ENCODE measurements at regions not wholly inside any gene's neighbourhood (a gene's known extent, or its start where the extent isn't known, plus 50 kb on each side); places are given as distances from the start of the nearest gene placed in this dataset.

DNA sequence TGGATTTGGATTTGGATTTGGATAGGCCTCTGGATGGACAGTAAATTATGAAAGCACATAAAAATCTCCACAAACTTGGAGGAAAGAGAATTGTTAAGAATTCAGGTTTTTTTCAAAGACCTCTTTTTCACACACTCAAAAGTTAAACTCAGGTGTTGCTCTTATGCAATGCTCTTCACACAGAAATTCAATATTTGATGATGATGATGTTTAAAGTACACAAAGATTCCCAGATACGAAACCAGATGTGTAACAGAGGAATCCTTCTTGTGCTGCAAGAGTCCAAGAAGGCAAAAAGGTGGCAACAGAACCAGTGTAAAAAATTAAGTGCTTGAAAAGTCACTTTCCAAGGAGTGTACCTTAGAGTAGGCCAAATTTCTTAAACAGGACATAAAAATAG is 75.8 kb upstream of the SPATS2L start:
- 77 to 87% methylated on average over 1 of the region's 1 CpG for WGBS, 2 donors
- intact Hi-C loops (cut with DNase I) = no loop called here
- TF ChIP-seq EP300 (IDR thresholded peaks at IDR 0.05) = no peak
- TF ChIP-seq POLR2AphosphoS5 (IDR thresholded peaks at IDR 0.05) = no peak
- TF ChIP-seq, protein P1, sequence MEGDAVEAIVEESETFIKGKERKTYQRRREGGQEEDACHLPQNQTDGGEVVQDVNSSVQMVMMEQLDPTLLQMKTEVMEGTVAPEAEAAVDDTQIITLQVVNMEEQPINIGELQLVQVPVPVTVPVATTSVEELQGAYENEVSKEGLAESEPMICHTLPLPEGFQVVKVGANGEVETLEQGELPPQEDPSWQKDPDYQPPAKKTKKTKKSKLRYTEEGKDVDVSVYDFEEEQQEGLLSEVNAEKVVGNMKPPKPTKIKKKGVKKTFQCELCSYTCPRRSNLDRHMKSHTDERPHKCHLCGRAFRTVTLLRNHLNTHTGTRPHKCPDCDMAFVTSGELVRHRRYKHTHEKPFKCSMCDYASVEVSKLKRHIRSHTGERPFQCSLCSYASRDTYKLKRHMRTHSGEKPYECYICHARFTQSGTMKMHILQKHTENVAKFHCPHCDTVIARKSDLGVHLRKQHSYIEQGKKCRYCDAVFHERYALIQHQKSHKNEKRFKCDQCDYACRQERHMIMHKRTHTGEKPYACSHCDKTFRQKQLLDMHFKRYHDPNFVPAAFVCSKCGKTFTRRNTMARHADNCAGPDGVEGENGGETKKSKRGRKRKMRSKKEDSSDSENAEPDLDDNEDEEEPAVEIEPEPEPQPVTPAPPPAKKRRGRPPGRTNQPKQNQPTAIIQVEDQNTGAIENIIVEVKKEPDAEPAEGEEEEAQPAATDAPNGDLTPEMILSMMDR (IDR thresholded peaks at IDR 0.05) = no peak
- TF ChIP-seq POLR2A (IDR thresholded peaks at IDR 0.05) = no peak
- Histone ChIP-seq H3K4me3 (no peak overlapping the region), H3K9me3 (no peaks in the 10 kb centered on the region), H3K27ac (no peak overlapping the region), H3K36me3 (no peaks in the 10 kb centered on the region), H3K4me1 (peaks cover 0 to 11% (median 0%) of the 10 kb centered on the region in 4 donors), H3K27me3 (no peaks in the 10 kb centered on the region)
- no peak for DNase-seq

- H3K4me3 ChIP-seq = no peak overlapping the region
- no peak for TF ChIP-seq POLR2AphosphoS5 (IDR thresholded peaks at IDR 0.05)
- TF ChIP-seq EP300 (IDR thresholded peaks at IDR 0.05) = no peak
- no peak for TF ChIP-seq POLR2A (IDR thresholded peaks at IDR 0.05)
- TF ChIP-seq, protein P1 (IDR thresholded peaks at IDR 0.05) = no peak
- no peaks in the 10 kb centered on the region for H3K9me3 ChIP-seq
- WGBS, 2 donors = 92 to 96% methylated on average over 1 of the region's 1 CpG
- DNase-seq = no peak
- H3K27me3 ChIP-seq = no peaks in the 10 kb centered on the region
- intact Hi-C loops (cut with DNase I) = no loop called here
- H3K36me3 ChIP-seq = no peaks in the 10 kb centered on the region
- H3K4me1 ChIP-seq = no peaks in the 10 kb centered on the region
- no peak overlapping the region for H3K27ac ChIP-seq
Observed at GRCh38 chr2:200235533-200235932, 71.0 kb upstream of the SPATS2L start.

GRCh38 chr2:200239216-200239615 is 67.3 kb upstream of the SPATS2L start:
- Histone ChIP-seq H3K27me3 (no peaks in the 10 kb centered on the region), H3K9me3 (no peaks in the 10 kb centered on the region), H3K27ac (no peak overlapping the region), H3K4me1 (no peaks in the 10 kb centered on the region), H3K4me3 (no peak overlapping the region), H3K36me3 (no peaks in the 10 kb centered on the region)
- 59 to 77% methylated on average over 2 of the region's 2 CpGs for WGBS, 2 donors
- intact Hi-C loops (cut with DNase I) = no loop called here
- DNase-seq = no peak
- TF ChIP-seq, protein P1 (IDR thresholded peaks at IDR 0.05) = no peak
- TF ChIP-seq POLR2AphosphoS5 (IDR thresholded peaks at IDR 0.05) (no peak), POLR2A (IDR thresholded peaks at IDR 0.05) (no peak), EP300 (IDR thresholded peaks at IDR 0.05) (no peak)

GRCh38 chr2:200242570-200242969 is 63.9 kb upstream of the SPATS2L start:
- intact Hi-C loops (cut with DNase I) = no loop called here
- H3K4me3 ChIP-seq = no peak overlapping the region
- no peaks in the 10 kb centered on the region for H3K4me1 ChIP-seq
- H3K9me3 ChIP-seq = no peaks in the 10 kb centered on the region
- no peak overlapping the region for H3K27ac ChIP-seq
- DNase-seq = no peak
- TF ChIP-seq EP300 (IDR thresholded peaks at IDR 0.05) = no peak
- TF ChIP-seq POLR2AphosphoS5 (IDR thresholded peaks at IDR 0.05) = no peak
- TF ChIP-seq, protein P1 (IDR thresholded peaks at IDR 0.05) = no peak
- TF ChIP-seq POLR2A (IDR thresholded peaks at IDR 0.05) = no peak
- no peaks in the 10 kb centered on the region for H3K27me3 ChIP-seq
- 70 to 77% methylated on average over 4 of the region's 4 CpGs for WGBS, 2 donors
- no peaks in the 10 kb centered on the region for H3K36me3 ChIP-seq

DNA sequence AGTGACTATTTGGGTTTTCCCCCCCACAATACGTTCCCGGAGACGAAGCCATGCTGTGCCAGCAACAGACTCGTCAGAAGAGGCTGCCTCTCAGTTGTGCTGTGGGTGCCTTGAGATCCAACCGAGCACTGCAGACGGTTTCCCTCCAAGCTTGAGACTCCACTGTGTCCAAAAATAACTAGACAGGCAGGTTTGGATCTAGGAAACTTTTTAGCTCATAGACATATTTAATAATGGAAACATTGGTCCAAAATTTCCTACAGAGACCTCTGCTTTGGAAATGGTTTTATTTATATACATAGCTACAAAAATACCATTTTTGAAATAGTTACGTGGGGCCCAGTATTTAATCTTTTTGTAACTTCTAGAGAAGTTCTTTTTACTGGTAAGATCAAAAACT is 63.1 kb upstream of the SPATS2L start:
- H3K27ac ChIP-seq = no peak overlapping the region
- DNase-seq = no peak
- no peaks in the 10 kb centered on the region for H3K36me3 ChIP-seq
- no peak for TF ChIP-seq EP300 (IDR thresholded peaks at IDR 0.05)
- TF ChIP-seq, protein P1 (IDR thresholded peaks at IDR 0.05) = no peak
- no peak for TF ChIP-seq POLR2A (IDR thresholded peaks at IDR 0.05)
- TF ChIP-seq POLR2AphosphoS5 (IDR thresholded peaks at IDR 0.05) = no peak
- no peaks in the 10 kb centered on the region for H3K9me3 ChIP-seq
- H3K4me1 ChIP-seq = no peaks in the 10 kb centered on the region
- 87 to 94% methylated on average over 7 of the region's 7 CpGs for WGBS, 2 donors
- intact Hi-C loops (cut with DNase I) = no loop called here
- H3K27me3 ChIP-seq = no peaks in the 10 kb centered on the region
- H3K4me3 ChIP-seq = no peak overlapping the region
